22Rv1 (cell line): ENCODE measurements at regions not wholly inside any gene's neighbourhood (a gene's known extent, or its start where the extent isn't known, plus 50 kb on each side); places are given as distances from the start of the nearest gene placed in this dataset.

Experiments
- CTCF ChIP-seq: fragments of 450-650 bp; IDR thresholded peaks from 2 replicates; pipeline ENCODE4 v1.5.1; 2017; ENCODE audit warnings: mild to moderate bottlenecking
- ZFX ChIP-seq: fragments of 450-650 bp; IDR thresholded peaks from 2 replicates; pipeline ENCODE4 v1.6.1; 2017; ENCODE audit warnings: antibody characterized with exemption, borderline replicate concordance

- TF ChIP-seq CTCF (no peak), ZFX (no peak)
Measured at GRCh38 chr4:53809816-53810215, 218.5 kb upstream of the LNX1 start.
